Activated T-cell treated with anti-CD3 and anti-CD28 coated beads, Interleukin-2, amount 50 U/mL, for 72 hours (primary cell): ENCODE measurements at regions not wholly inside any gene's neighbourhood (a gene's known extent, or its start where the extent isn't known, plus 50 kb on each side); places are given as distances from the start of the nearest gene placed in this dataset.
A peak's percentile ranks its signal among the peaks of the same experiment; 100 is the strongest.
"Not testable (repeated sequence)": the region's sequence is repeated elsewhere in the genome, so short reads cannot be mapped to it uniquely, and the experiment has no call there.

Experiments used
- ATAC-seq, 2 donors: fragments of 150-1000 bp; cut with Tn5 transposase; replicated peaks in 1 of 2; 2 replicates each; pipeline ENCODE4 v1.10.0; 2021; ENCODE audit warnings: moderate library complexity in 2 of 2, mild to moderate bottlenecking in 1 of 2
- DNase-seq, 2 donors: peaks; one replicate each; pipeline ENCODE4 v3.0.0; 2021 to 2022; ENCODE audit warnings: mixed read lengths in 1 of 2
- H3K27ac Mint-ChIP-seq: one replicate; pipeline ENCODE4 v1.8.0; 2022; ENCODE audit warnings: mild to moderate bottlenecking, moderate library complexity, mixed read lengths
- H3K27me3 Mint-ChIP-seq: one replicate; pipeline ENCODE4 v1.8.0; 2022; ENCODE audit warnings: low read depth, mixed read lengths
- H3K36me3 Mint-ChIP-seq, 2 donors: one replicate each; pipeline ENCODE4 v1.8.0; 2022; ENCODE audit warnings: mixed read lengths in 2 of 2, mild to moderate bottlenecking in 1 of 2; ENCODE audit not compliant: insufficient read depth in 2 of 2
- H3K4me1 Mint-ChIP-seq: one replicate; pipeline ENCODE4 v1.8.0; 2022; ENCODE audit warnings: low read depth, mixed read lengths
- H3K4me3 Mint-ChIP-seq, 2 donors: one replicate each; pipeline ENCODE4 v1.8.0; 2022; ENCODE audit warnings: mild to moderate bottlenecking in 2 of 2, mixed read lengths in 2 of 2, moderate library complexity in 2 of 2
- H3K9me3 Mint-ChIP-seq, 2 donors: one replicate each; pipeline ENCODE4 v1.8.0; 2022; ENCODE audit warnings: mixed read lengths in 2 of 2

GRCh38 chr2:131425231-131425941, 50.5 kb upstream of the TUBA3D start:
- no peaks in the 10 kb centered on the region for H3K9me3 Mint-ChIP-seq
- peak; percentile 52 to 69 for ATAC-seq
- H3K27ac Mint-ChIP-seq, result no peak overlapping the region
- peaks cover 7% of the 10 kb centered on the region for H3K4me1 Mint-ChIP-seq
- H3K27me3 Mint-ChIP-seq, result peaks cover 73% of the 10 kb centered on the region
- peak overlapping the region; percentile 47 to 53 for H3K4me3 Mint-ChIP-seq
- H3K36me3 Mint-ChIP-seq, result no peaks in the 10 kb centered on the region
- DNase-seq, result peak in 1 of 2 donors; percentile 26

GRCh38 chr2:131424605-131425114, 51.3 kb upstream of the TUBA3D start:
- H3K4me1 Mint-ChIP-seq, H3K36me3 Mint-ChIP-seq, H3K27ac Mint-ChIP-seq, H3K9me3 Mint-ChIP-seq, DNase-seq: not testable (repeated sequence)
- H3K27me3 Mint-ChIP-seq, result peaks cover 78% of the 10 kb centered on the region
- H3K4me3 Mint-ChIP-seq, result peak overlapping the region; percentile 7 to 34
- ATAC-seq, result peak in 1 of 2 donors; percentile 25

GRCh38 chr2:131420751-131421150, 55.2 kb upstream of the TUBA3D start:
- peak; percentile 63 to 78 for ATAC-seq
- DNase-seq, H3K9me3 Mint-ChIP-seq, H3K27ac Mint-ChIP-seq, H3K36me3 Mint-ChIP-seq, H3K4me3 Mint-ChIP-seq, H3K4me1 Mint-ChIP-seq: not testable (repeated sequence)
- H3K27me3 Mint-ChIP-seq, result peaks cover 71% of the 10 kb centered on the region

GRCh38 chr2:131419441-131419840, 55.5 kb upstream of the RAB6D start:
- ATAC-seq, result no peak
- no peaks in the 10 kb centered on the region for H3K4me1 Mint-ChIP-seq
- no peak for DNase-seq
- no peak overlapping the region for H3K4me3 Mint-ChIP-seq
- H3K36me3 Mint-ChIP-seq, result no peaks in the 10 kb centered on the region
- H3K27me3 Mint-ChIP-seq, result peaks cover 74% of the 10 kb centered on the region
- no peak overlapping the region for H3K27ac Mint-ChIP-seq
- H3K9me3 Mint-ChIP-seq, result no peaks in the 10 kb centered on the region

- no peak for ATAC-seq
- no peak for DNase-seq
Observed at GRCh38 chr2:131418625-131419024, 54.7 kb upstream of the RAB6D start.

GRCh38 chr2:131417886-131418285, 53.9 kb upstream of the RAB6D start:
- H3K4me3 Mint-ChIP-seq, result no peak overlapping the region
- no peak for ATAC-seq
- peaks cover 5% of the 10 kb centered on the region for H3K4me1 Mint-ChIP-seq
- no peak overlapping the region for H3K27ac Mint-ChIP-seq
- H3K27me3 Mint-ChIP-seq, result peaks cover 65% of the 10 kb centered on the region
- DNase-seq, result no peak
- H3K9me3 Mint-ChIP-seq, result no peaks in the 10 kb centered on the region
- no peaks in the 10 kb centered on the region for H3K36me3 Mint-ChIP-seq

More at GRCh38 chr2:131418625-131419024, 54.7 kb upstream of the RAB6D start:
- H3K4me1 Mint-ChIP-seq, result no peaks in the 10 kb centered on the region
- no peak overlapping the region for H3K4me3 Mint-ChIP-seq
- peaks cover 66% of the 10 kb centered on the region for H3K27me3 Mint-ChIP-seq
- no peak overlapping the region for H3K27ac Mint-ChIP-seq
- H3K9me3 Mint-ChIP-seq, result no peaks in the 10 kb centered on the region
- H3K36me3 Mint-ChIP-seq, result no peaks in the 10 kb centered on the region

- Mint-ChIP-seq H3K4me3 (no peak overlapping the region), H3K27me3 (peaks cover 50% of the 10 kb centered on the region), H3K4me1 (peaks cover 6% of the 10 kb centered on the region), H3K9me3 (no peaks in the 10 kb centered on the region), H3K27ac (no peak overlapping the region), H3K36me3 (no peaks in the 10 kb centered on the region)
- ATAC-seq, result no peak
- DNase-seq, result no peak
Observed at GRCh38 chr2:131413785-131414184, 49.8 kb upstream of the RAB6D start.
